ENCODE measurements at regions not wholly inside any gene's neighbourhood (a gene's known extent, or its start where the extent isn't known, plus 50 kb on each side); places are given as distances from the start of the nearest gene placed in this dataset.
"Not testable (repeated sequence)": the region's sequence is repeated elsewhere in the genome, so short reads cannot be mapped to it uniquely, and the experiment has no call there.

- H4K8ac ChIP-seq (ENCODE audit: extremely low read depth, insufficient read depth, low read length); H3K9ac ChIP-seq (replicated peaks in 1 of 4; ENCODE audit: extremely low read depth in 1 of 4, low read depth in 3 of 4, low read length in 3 of 4); H3K23me2 ChIP-seq (ENCODE audit: low read depth, low read length); H2AFZ ChIP-seq (ENCODE audit: low read length); H2BK15ac ChIP-seq (ENCODE audit: low read length); H3K4ac ChIP-seq (replicated peaks; ENCODE audit: insufficient read length, low read depth, low read length); H3K79me2 ChIP-seq (ENCODE audit: control insufficient read depth in 1 of 2, insufficient read depth in 2 of 2, low read length in 2 of 2); CTCF ChIA-PET (ENCODE audit: partially characterized antibody); H2BK12ac ChIP-seq (ENCODE audit: low read depth, low read length); H2BK120ac ChIP-seq (replicated peaks; ENCODE audit: low read depth, low read length); H3K14ac ChIP-seq (ENCODE audit: insufficient read length); H4K20me1 ChIP-seq (replicated peaks in 1 of 2; ENCODE audit: control insufficient read depth in 1 of 2, insufficient read depth in 2 of 2, low read length in 2 of 2); H2AK5ac ChIP-seq (ENCODE audit: low read depth, low read length); H3K4me2 ChIP-seq (ENCODE audit: insufficient read depth in 1 of 2, low read depth in 2 of 2, low read length in 2 of 2); H3K4me1 ChIP-seq (replicated peaks in 1 of 4; ENCODE audit: control insufficient read depth in 3 of 4, insufficient read depth in 4 of 4, low read length in 3 of 4); H4K5ac ChIP-seq (ENCODE audit: insufficient read length, low read depth, low read length); POLR2A ChIA-PET (ENCODE audit: partially characterized antibody); DNase-seq (ENCODE audit: low read depth in 1 of 2, low spot score in 2 of 2); H3K23ac ChIP-seq (ENCODE audit: insufficient read length); H3K27me3 ChIP-seq (replicated peaks in 1 of 4; ENCODE audit: control insufficient read depth in 3 of 4, extremely low read depth in 1 of 4, insufficient read depth in 3 of 4, low read length in 3 of 4); H2BK20ac ChIP-seq (ENCODE audit: low read length); H3K18ac ChIP-seq (ENCODE audit: extremely low read depth, low read length); H2BK5ac ChIP-seq (ENCODE audit: low read depth, low read length); H3K56ac ChIP-seq (replicated peaks; ENCODE audit: insufficient read length, low read depth, low read length); H3K79me1 ChIP-seq (ENCODE audit: low read depth, low read length); FAIRE-seq; H3K36me3 ChIP-seq (ENCODE audit: control insufficient read depth in 2 of 4, insufficient read depth in 4 of 4, low read length in 3 of 4); H3K27ac ChIP-seq (ENCODE audit: low read depth, low read length); H3K4me3 ChIP-seq (ENCODE audit: extremely low read depth in 1 of 4, insufficient read depth in 2 of 4, low read depth in 3 of 4, low read length in 4 of 4); H4K91ac ChIP-seq (replicated peaks; ENCODE audit: insufficient read length, low read length): not testable (repeated sequence)
- H3K9me3 ChIP-seq (ENCODE audit: insufficient read depth in 2 of 2, low read depth in 1 of 2, low read length in 1 of 2) = peaks cover 10 to 22% of the 10 kb centered on the region in 2 experiments
- 100% methylated on average over 2 of the region's 2 CpGs; no CpG with 5 or more reads in 1 of the 2 experiments for WGBS, 2 experiments (ENCODE audit: extremely low coverage in 1 of 2, insufficient coverage in 1 of 2, insufficient read length in 1 of 2, insufficient replicate concordance in 2 of 2, low coverage in 1 of 2, low lambda C conversion rate in 2 of 2, missing lambda C conversion rate in 1 of 2)
Observed at GRCh38 chr11:13546092-13546491, 50.3 kb upstream of the PTH start.

Data from H1 (cell line).